GM12872 (cell line): ENCODE measurements at regions not wholly inside any gene's neighbourhood (a gene's known extent, or its start where the extent isn't known, plus 50 kb on each side); places are given as distances from the start of the nearest gene placed in this dataset.

Source experiments
- TF ChIP-seq, protein P1 (sequence below): IDR thresholded peaks from 3 replicates; pipeline ENCODE4 v1.5.1; 2011; ENCODE audit warnings: low read depth, mild to moderate bottlenecking, low read length, moderate library complexity; ENCODE audit not compliant: insufficient read depth

GRCh38 chr2:74746480-74746879 lies 87.4 kb upstream of the HK2 start:
- TF ChIP-seq, protein P1, sequence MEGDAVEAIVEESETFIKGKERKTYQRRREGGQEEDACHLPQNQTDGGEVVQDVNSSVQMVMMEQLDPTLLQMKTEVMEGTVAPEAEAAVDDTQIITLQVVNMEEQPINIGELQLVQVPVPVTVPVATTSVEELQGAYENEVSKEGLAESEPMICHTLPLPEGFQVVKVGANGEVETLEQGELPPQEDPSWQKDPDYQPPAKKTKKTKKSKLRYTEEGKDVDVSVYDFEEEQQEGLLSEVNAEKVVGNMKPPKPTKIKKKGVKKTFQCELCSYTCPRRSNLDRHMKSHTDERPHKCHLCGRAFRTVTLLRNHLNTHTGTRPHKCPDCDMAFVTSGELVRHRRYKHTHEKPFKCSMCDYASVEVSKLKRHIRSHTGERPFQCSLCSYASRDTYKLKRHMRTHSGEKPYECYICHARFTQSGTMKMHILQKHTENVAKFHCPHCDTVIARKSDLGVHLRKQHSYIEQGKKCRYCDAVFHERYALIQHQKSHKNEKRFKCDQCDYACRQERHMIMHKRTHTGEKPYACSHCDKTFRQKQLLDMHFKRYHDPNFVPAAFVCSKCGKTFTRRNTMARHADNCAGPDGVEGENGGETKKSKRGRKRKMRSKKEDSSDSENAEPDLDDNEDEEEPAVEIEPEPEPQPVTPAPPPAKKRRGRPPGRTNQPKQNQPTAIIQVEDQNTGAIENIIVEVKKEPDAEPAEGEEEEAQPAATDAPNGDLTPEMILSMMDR: no peak

- TF ChIP-seq, protein P1: no peak
Observed at GRCh38 chr2:74747411-74748080, 86.4 kb upstream of the HK2 start.

DNA sequence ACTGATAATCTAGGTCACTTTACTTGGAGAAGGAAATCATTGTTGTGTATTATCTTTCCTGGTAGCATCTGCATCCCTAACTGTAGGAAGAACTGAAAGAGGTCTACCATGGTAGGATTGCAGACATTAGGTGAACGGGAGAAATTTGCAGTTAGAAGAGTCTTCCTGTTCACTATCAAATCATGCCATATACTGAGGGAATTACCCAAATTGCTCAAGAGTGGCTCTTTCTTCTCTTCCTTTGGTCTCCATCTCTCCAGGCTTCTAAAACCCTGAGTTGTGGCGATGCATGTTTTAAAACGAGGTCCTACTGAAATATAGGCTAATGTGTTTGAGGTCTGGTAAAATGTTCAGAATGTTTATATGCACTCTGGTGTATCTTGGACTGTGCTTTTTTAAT lies 85.3 kb upstream of the HK2 start:
- TF ChIP-seq, protein P1: no peak

GRCh38 chr2:74749432-74749831 lies 84.5 kb upstream of the HK2 start:
- TF ChIP-seq, protein P1: no peak

GRCh38 chr2:74751981-74752851 lies 81.7 kb upstream of the HK2 start:
- TF ChIP-seq, protein P1: no peak

DNA sequence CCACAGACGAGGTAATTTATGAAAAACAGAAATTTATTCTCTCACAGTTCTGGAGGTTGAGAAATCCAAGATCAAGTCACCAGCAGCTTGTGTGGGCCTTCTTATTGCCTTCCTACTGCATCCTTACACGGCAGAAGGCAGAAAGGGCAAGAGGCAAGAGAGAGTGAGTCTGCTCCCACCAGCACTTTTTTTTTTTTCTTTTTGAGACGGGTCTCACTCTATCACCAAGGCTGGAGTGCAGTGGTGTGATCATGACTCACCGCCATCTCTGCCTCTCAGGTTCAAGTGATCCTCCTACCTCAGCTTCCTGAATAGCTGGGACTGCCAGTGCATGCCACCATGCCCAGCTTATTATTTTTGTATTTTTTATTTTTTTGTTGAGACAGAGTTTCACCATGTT lies 78.5 kb upstream of the HK2 start:
- TF ChIP-seq, protein P1: no peak

DNA sequence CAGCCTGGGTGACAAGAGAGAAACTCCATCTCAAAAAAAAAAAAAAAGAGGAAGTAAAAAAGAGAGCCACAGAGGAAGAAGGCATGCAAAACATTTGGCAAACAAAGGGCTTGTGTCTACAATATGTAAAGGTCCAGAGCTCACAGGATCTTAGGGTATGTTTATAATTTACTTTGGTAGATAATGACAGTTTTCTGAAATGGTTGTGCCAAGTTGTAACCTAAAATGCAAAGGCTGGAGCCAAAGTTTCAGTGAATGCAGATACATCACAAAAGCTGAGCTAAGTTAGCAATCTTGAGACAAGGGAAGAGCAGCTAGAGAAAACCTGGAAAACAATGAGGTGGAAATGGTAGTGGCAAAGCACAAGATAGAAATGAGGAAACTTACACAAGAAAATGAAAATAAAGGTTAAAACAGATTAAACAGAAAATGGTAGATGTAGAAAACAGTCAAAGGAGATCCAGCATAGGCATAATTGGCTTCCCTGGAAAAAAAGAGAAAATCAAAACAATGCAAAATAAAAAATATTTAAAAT lies 77.5 kb upstream of the HK2 start:
- TF ChIP-seq, protein P1: no peak
